ENCODE measurements at regions not wholly inside any gene's neighbourhood (a gene's known extent, or its start where the extent isn't known, plus 50 kb on each side); places are given as distances from the start of the nearest gene placed in this dataset.

- no peaks in the 10 kb centered on the region for H3K79me2 ChIP-seq (ENCODE audit: low read length)
- no peaks in the 10 kb centered on the region for H3K36me3 ChIP-seq (replicated peaks; ENCODE audit: insufficient read depth, low read length)
- H3K9me2 ChIP-seq (replicated peaks; ENCODE audit: insufficient read depth, low read length) = no peaks in the 10 kb centered on the region
- no peak for DNase-seq
- H3K4me1 ChIP-seq (ENCODE audit: low read length) = peaks cover 10% of the 10 kb centered on the region
- H4K20me1 ChIP-seq (ENCODE audit: insufficient read depth, low read length) = no peaks in the 10 kb centered on the region
- H3K27me3 ChIP-seq (replicated peaks; ENCODE audit: insufficient read depth, low read length) = no peaks in the 10 kb centered on the region
- no peaks in the 10 kb centered on the region for H3F3A ChIP-seq (ENCODE audit: insufficient read depth, low read length)
- no peak overlapping the region for H3K4me2 ChIP-seq (ENCODE audit: low read depth, low read length)
- H3K27ac ChIP-seq (ENCODE audit: low read length) = no peak overlapping the region
- H3K9ac ChIP-seq (ENCODE audit: low read length) = no peak overlapping the region
- H2AFZ ChIP-seq (ENCODE audit: low read length) = no peak overlapping the region
- TF ChIP-seq EZH2 (optimal IDR thresholded peaks at IDR 0.05; ENCODE audit: low read depth, low read length) (no peak), EZH2phosphoT487 (IDR thresholded peaks at IDR 0.05; ENCODE audit: low read length) (no peak)
- TF ChIP-seq, protein P1, sequence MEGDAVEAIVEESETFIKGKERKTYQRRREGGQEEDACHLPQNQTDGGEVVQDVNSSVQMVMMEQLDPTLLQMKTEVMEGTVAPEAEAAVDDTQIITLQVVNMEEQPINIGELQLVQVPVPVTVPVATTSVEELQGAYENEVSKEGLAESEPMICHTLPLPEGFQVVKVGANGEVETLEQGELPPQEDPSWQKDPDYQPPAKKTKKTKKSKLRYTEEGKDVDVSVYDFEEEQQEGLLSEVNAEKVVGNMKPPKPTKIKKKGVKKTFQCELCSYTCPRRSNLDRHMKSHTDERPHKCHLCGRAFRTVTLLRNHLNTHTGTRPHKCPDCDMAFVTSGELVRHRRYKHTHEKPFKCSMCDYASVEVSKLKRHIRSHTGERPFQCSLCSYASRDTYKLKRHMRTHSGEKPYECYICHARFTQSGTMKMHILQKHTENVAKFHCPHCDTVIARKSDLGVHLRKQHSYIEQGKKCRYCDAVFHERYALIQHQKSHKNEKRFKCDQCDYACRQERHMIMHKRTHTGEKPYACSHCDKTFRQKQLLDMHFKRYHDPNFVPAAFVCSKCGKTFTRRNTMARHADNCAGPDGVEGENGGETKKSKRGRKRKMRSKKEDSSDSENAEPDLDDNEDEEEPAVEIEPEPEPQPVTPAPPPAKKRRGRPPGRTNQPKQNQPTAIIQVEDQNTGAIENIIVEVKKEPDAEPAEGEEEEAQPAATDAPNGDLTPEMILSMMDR (IDR thresholded peaks at IDR 0.05; ENCODE audit: low read length) = no peak
- no peak overlapping the region for H3K4me3 ChIP-seq (ENCODE audit: low read length)
- no peaks in the 10 kb centered on the region for H3K9me3 ChIP-seq (replicated peaks; ENCODE audit: insufficient read depth, low read length)
Measured at GRCh38 chr20:19070681-19071445, 141.6 kb upstream of the SLC24A3 start.

- H3K4me1 ChIP-seq (ENCODE audit: low read length) = peaks cover 10% of the 10 kb centered on the region
- H4K20me1 ChIP-seq (ENCODE audit: insufficient read depth, low read length) = no peaks in the 10 kb centered on the region
- H3K4me3 ChIP-seq (ENCODE audit: low read length) = no peak overlapping the region
- H3K9me2 ChIP-seq (replicated peaks; ENCODE audit: insufficient read depth, low read length) = no peaks in the 10 kb centered on the region
- DNase-seq = no peak
- H3K36me3 ChIP-seq (replicated peaks; ENCODE audit: insufficient read depth, low read length) = no peaks in the 10 kb centered on the region
- no peak overlapping the region for H3K27ac ChIP-seq (ENCODE audit: low read length)
- no peaks in the 10 kb centered on the region for H3K27me3 ChIP-seq (replicated peaks; ENCODE audit: insufficient read depth, low read length)
- H3K9me3 ChIP-seq (replicated peaks; ENCODE audit: insufficient read depth, low read length) = no peaks in the 10 kb centered on the region
- H3K79me2 ChIP-seq (ENCODE audit: low read length) = no peaks in the 10 kb centered on the region
- TF ChIP-seq, protein P1 (IDR thresholded peaks at IDR 0.05; ENCODE audit: low read length) = no peak
- TF ChIP-seq EZH2 (optimal IDR thresholded peaks at IDR 0.05; ENCODE audit: low read depth, low read length) (no peak), EZH2phosphoT487 (IDR thresholded peaks at IDR 0.05; ENCODE audit: low read length) (no peak)
- no peak overlapping the region for H2AFZ ChIP-seq (ENCODE audit: low read length)
- H3F3A ChIP-seq (ENCODE audit: insufficient read depth, low read length) = no peaks in the 10 kb centered on the region
- H3K4me2 ChIP-seq (ENCODE audit: low read depth, low read length) = no peak overlapping the region
- H3K9ac ChIP-seq (ENCODE audit: low read length) = no peak overlapping the region
Measured at GRCh38 chr20:19071446-19071725, 141.1 kb upstream of the SLC24A3 start.

- no peak overlapping the region for H3K4me2 ChIP-seq (ENCODE audit: low read depth, low read length)
- H3K9ac ChIP-seq (ENCODE audit: low read length) = no peak overlapping the region
- DNase-seq = no peak
- H3K27ac ChIP-seq (ENCODE audit: low read length) = no peak overlapping the region
- no peak overlapping the region for H2AFZ ChIP-seq (ENCODE audit: low read length)
- H3K9me3 ChIP-seq (replicated peaks; ENCODE audit: insufficient read depth, low read length) = no peaks in the 10 kb centered on the region
- H4K20me1 ChIP-seq (ENCODE audit: insufficient read depth, low read length) = no peaks in the 10 kb centered on the region
- no peaks in the 10 kb centered on the region for H3F3A ChIP-seq (ENCODE audit: insufficient read depth, low read length)
- no peaks in the 10 kb centered on the region for H3K27me3 ChIP-seq (replicated peaks; ENCODE audit: insufficient read depth, low read length)
- H3K4me1 ChIP-seq (ENCODE audit: low read length) = peaks cover 10% of the 10 kb centered on the region
- H3K9me2 ChIP-seq (replicated peaks; ENCODE audit: insufficient read depth, low read length) = no peaks in the 10 kb centered on the region
- no peaks in the 10 kb centered on the region for H3K36me3 ChIP-seq (replicated peaks; ENCODE audit: insufficient read depth, low read length)
- TF ChIP-seq EZH2 (optimal IDR thresholded peaks at IDR 0.05; ENCODE audit: low read depth, low read length) = no peak
- TF ChIP-seq, protein P1 (IDR thresholded peaks at IDR 0.05; ENCODE audit: low read length) = no peak
- TF ChIP-seq EZH2phosphoT487 (IDR thresholded peaks at IDR 0.05; ENCODE audit: low read length) = no peak
- no peak overlapping the region for H3K4me3 ChIP-seq (ENCODE audit: low read length)
- H3K79me2 ChIP-seq (ENCODE audit: low read length) = no peaks in the 10 kb centered on the region
Measured at GRCh38 chr20:19071902-19072498, 140.4 kb upstream of the SLC24A3 start.

All from MM.1S (cell line).